ENCODE measurements at regions not wholly inside any gene's neighbourhood (a gene's known extent, or its start where the extent isn't known, plus 50 kb on each side); places are given as distances from the start of the nearest gene placed in this dataset.

- TF ChIP-seq REST (IDR thresholded peaks at IDR 0.05; ENCODE audit: insufficient read depth in 1 of 2, low read depth in 2 of 2, low read length in 2 of 2) (no peak), SIN3A (IDR thresholded peaks at IDR 0.05; ENCODE audit: borderline replicate concordance, insufficient read depth, low read length) (no peak), FOXP2 (optimal IDR thresholded peaks at IDR 0.05; ENCODE audit: borderline replicate concordance, extremely low read depth, extremely low read length, insufficient read depth) (no peak), POLR2AphosphoS5 (IDR thresholded peaks at IDR 0.05; ENCODE audit: low read depth, low read length) (no peak)
Measured at GRCh38 chr20:60221593-60221992, 263.4 kb downstream of the CDH26 start.

All from PFSK-1 (cell line).